ENCODE measurements at regions not wholly inside any gene's neighbourhood (a gene's known extent, or its start where the extent isn't known, plus 50 kb on each side); places are given as distances from the start of the nearest gene placed in this dataset.

DNA sequence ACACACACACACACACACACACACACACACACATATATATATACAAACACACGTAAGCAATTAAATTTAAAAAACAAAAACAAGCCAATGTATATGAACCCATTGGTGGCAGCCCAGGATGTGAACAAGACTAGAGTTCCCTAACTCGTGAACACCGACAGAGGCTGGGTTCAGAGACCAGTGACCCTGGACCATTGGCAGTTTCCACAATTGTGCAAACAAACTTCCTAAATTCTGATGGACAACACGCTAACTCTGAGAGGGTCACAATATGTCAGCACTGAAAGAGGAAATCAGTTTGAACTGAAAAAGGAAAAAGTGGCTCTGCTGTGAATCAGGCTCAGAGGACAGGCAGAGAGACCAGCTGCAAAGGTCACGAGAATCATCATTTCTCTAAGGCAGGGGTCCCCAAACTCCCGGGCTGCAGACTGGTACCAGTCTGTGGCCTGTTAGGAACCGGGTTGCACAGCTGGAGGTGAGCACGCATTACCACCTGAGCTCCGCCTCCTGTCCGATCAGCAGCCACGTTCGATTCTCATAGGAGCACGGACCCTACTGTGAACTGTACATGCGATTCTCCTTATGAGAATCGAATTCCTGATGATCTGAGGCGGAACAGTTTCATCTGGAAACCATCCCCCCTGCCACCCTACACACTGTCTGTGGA is 50.5 kb upstream of the ERO1B start:
- H3K27ac ChIP-seq (ENCODE audit: insufficient read depth, low read depth, low read length): no peak overlapping the region
- no peaks in the 10 kb centered on the region for H3K4me1 ChIP-seq (ENCODE audit: control insufficient read depth, extremely low read depth, insufficient read depth, low read length)
- intact Hi-C loops (cut with micrococcal nuclease): no loop called here
- no peak for FAIRE-seq
- H3K27me3 ChIP-seq (ENCODE audit: control insufficient read depth in 2 of 2, insufficient read depth in 2 of 2, low read length in 2 of 2): no peaks in the 10 kb centered on the region
- DNase-seq (ENCODE audit: low read depth, low spot score): no peak
- H2AFZ ChIP-seq (ENCODE audit: low read depth, low read length): no peak overlapping the region
- no peaks in the 10 kb centered on the region for H3K36me3 ChIP-seq (ENCODE audit: control insufficient read depth in 2 of 2, extremely low read depth in 1 of 2, insufficient read depth in 2 of 2, low read length in 2 of 2)
- H3K9ac ChIP-seq (replicated peaks; ENCODE audit: extremely low read depth, insufficient read depth, low read length): no peak overlapping the region
- POLR2A ChIA-PET: no interaction called here
- CTCF ChIA-PET: no interaction called here
- dilution Hi-C loops (cut with MboI; ENCODE audit: extremely low pct_ligation_motif_present, low sequenced_read_pairs): no loop called here
- no peak overlapping the region for H3K4me2 ChIP-seq (ENCODE audit: insufficient read depth, low read length)
- BruUV-seq (replicated peaks): no TSS peak
- no peaks in the 10 kb centered on the region for H3K79me2 ChIP-seq (ENCODE audit: control insufficient read depth, insufficient read depth, low read length)
- no peak for TF ChIP-seq POLR2AphosphoS5 (IDR thresholded peaks at IDR 0.05; ENCODE audit: insufficient read depth, low read depth, low read length)
- TF ChIP-seq JUN (IDR thresholded peaks at IDR 0.05; ENCODE audit: borderline replicate concordance, insufficient read depth, insufficient read length, low read depth): no peak
- TF ChIP-seq, protein P1, sequence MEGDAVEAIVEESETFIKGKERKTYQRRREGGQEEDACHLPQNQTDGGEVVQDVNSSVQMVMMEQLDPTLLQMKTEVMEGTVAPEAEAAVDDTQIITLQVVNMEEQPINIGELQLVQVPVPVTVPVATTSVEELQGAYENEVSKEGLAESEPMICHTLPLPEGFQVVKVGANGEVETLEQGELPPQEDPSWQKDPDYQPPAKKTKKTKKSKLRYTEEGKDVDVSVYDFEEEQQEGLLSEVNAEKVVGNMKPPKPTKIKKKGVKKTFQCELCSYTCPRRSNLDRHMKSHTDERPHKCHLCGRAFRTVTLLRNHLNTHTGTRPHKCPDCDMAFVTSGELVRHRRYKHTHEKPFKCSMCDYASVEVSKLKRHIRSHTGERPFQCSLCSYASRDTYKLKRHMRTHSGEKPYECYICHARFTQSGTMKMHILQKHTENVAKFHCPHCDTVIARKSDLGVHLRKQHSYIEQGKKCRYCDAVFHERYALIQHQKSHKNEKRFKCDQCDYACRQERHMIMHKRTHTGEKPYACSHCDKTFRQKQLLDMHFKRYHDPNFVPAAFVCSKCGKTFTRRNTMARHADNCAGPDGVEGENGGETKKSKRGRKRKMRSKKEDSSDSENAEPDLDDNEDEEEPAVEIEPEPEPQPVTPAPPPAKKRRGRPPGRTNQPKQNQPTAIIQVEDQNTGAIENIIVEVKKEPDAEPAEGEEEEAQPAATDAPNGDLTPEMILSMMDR (IDR thresholded peaks at IDR 0.05; ENCODE audit: extremely low read depth in 1 of 2, insufficient read depth in 1 of 2, low read depth in 1 of 2, low read length in 2 of 2): no peak
- TF ChIP-seq, protein P2, sequence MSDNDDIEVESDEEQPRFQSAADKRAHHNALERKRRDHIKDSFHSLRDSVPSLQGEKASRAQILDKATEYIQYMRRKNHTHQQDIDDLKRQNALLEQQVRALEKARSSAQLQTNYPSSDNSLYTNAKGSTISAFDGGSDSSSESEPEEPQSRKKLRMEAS (IDR thresholded peaks at IDR 0.05; ENCODE audit: insufficient read depth, insufficient read length): no peak
- TF ChIP-seq GATA2 (IDR thresholded peaks at IDR 0.05; ENCODE audit: insufficient read depth, insufficient read length, low read depth, low read length): no peak
- no peak for TF ChIP-seq FOS (IDR thresholded peaks at IDR 0.05; ENCODE audit: borderline replicate concordance, insufficient read depth, low read length)
- TF ChIP-seq EZH2 (IDR thresholded peaks at IDR 0.05; ENCODE audit: borderline replicate concordance, low read depth, low read length, severe bottlenecking): no peak
- no peak for TF ChIP-seq POLR2A (IDR thresholded peaks at IDR 0.05; ENCODE audit: low read depth, low read length)
- TF ChIP-seq MYC (IDR thresholded peaks at IDR 0.05; ENCODE audit: low read depth, low read length): no peak
- no peaks in the 10 kb centered on the region for H3K9me3 ChIP-seq (replicated peaks; ENCODE audit: control insufficient read depth, insufficient read depth, low read length)
- H4K20me1 ChIP-seq (replicated peaks; ENCODE audit: control insufficient read depth, extremely low read depth, insufficient read depth, low read length): no peaks in the 10 kb centered on the region
- H3K9me1 ChIP-seq (replicated peaks; ENCODE audit: control insufficient read depth, extremely low read depth, insufficient read depth, low read length): no peaks in the 10 kb centered on the region
- no peak overlapping the region for H3K4me3 ChIP-seq (replicated peaks in 1 of 3; ENCODE audit: insufficient read depth in 1 of 3, low read depth in 1 of 3, low read length in 3 of 3)

Data from endothelial cell of umbilical vein (primary cell).